Superior temporal gyrus (tissue), 1 donor: ENCODE measurements at regions not wholly inside any gene's neighbourhood (a gene's known extent, or its start where the extent isn't known, plus 50 kb on each side); places are given as distances from the start of the nearest gene placed in this dataset.

Source experiments
- DNase-seq: peaks from one replicate; pipeline ENCODE4 v3.0.0-alpha.2; 2016; ENCODE audit errors: extremely low spot score

DNA sequence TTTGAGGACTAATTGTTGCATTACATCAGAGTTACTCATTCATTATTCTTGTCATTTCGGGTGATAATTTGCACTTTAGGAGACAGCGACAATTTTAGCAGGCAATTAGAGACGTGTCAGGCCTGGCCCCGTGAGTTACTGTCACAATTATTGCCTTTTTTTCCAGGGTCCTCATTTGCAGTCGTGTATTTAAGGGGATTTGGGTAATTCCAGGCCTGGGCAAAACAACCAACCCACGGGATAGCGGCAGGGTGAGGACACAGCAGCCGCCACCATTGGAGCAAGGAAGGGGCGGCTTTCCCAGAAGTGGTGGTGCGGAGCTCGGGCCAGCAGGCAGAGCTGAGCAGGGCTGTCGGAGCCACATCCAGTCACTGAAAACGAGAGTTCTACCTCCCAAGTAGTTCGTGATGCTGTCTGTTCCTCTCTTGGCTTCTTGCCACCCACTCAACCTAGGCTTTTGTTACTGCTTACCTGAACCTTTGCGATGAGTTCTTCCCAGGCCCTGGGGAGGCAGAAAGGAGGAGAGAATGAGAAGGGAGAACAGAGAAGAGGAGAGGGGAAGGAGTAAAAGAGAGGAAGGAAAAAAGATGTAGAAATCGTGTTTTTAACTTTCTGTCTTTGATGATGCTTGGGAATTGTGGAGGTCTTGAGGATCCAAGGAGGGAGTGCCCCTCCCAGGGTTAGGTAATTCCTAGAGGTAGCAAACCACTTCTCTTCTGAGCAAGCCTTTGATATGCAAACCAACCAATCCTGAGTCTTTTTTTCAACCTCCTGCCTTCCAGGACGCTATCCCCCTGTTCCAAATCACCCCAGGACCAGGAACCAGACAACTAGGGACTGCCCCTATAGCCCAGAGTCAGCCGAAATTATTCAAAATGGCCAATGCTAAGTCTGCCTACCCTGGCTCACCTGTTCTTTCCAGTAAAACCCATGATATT lies 236.1 kb downstream of the MIAT start:
- no peak for DNase-seq

DNA sequence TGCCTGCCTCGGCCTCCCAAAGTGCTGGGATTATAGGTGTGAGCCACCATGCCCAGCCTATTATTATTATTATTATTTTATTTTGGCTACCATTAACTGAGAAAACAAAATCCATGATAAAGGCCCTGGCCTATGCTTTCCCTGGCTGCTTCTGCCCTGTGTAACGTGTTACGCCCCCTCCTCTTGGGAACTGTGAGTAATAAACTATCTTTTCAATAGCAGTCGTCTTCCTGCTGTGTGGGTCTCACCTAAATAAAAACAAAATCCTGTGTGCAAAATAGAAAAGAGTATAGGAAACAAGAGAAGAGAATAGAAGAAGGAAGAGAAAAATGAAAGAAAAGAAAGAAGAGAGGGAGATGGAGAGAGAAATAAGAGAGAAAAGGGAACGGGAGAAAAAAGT lies 237.0 kb downstream of the MIAT start:
- DNase-seq, result no peak

GRCh38 chr22:26894766-26895485 lies 237.5 kb downstream of the MIAT start:
- DNase-seq, result no peak

DNA sequence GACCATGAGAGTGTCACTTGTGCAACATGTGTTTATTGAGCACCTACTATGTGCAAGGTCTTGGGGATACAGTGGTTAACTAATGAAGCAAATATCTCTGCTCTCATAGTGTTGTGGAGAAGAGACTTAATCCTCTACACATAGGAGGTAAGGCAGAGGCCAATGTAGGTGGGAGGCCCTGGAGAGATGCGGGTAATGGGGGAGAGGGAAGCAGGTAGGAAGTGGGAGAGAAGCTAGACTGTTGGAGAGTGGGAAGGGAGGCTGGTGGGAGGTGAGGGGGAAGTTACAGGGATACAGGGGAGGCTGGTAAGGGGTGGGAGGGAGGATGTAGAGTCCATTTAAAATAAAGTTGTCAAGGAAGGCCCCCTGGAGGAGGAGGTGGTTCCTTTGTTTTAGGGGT lies 240.0 kb downstream of the MIAT start:
- DNase-seq, result no peak

DNA sequence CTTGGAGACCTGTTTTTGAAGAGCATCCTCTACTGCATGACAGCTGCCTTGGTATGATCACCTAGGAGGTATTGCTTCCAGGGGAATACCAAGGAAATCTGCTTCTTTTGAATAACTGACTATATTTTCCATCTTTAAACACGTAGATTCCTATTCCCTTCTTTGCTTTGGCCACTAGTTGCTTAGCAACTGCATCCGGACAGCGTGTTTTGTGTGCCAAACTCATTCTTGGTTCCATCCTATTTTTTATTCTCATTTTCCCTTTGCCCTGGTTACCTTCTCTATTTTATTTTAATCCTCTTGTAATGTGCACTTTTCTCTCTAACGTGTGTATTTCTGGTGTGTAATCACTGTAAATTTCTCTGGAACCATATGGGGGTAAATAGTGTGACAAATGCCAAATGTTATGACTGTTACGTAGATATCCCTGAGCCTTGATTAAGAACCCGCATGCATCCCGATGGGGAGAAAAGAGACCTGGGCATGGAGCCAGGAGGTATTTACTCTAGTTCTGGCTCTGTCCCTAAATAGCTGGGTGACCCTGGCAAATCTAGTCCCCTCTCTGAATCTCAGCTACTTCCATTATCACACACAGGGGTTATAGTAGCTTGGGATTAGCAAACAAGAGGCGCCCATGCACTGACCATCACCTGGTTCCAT lies 241.7 kb downstream of the MIAT start:
- no peak for DNase-seq

GRCh38 chr22:26900787-26901186 lies 243.4 kb downstream of the MIAT start:
- no peak for DNase-seq

GRCh38 chr22:26901198-26901816 lies 243.9 kb downstream of the MIAT start:
- no peak for DNase-seq

- no peak for DNase-seq
Observed at GRCh38 chr22:26902401-26903029, 245.1 kb downstream of the MIAT start.

DNA sequence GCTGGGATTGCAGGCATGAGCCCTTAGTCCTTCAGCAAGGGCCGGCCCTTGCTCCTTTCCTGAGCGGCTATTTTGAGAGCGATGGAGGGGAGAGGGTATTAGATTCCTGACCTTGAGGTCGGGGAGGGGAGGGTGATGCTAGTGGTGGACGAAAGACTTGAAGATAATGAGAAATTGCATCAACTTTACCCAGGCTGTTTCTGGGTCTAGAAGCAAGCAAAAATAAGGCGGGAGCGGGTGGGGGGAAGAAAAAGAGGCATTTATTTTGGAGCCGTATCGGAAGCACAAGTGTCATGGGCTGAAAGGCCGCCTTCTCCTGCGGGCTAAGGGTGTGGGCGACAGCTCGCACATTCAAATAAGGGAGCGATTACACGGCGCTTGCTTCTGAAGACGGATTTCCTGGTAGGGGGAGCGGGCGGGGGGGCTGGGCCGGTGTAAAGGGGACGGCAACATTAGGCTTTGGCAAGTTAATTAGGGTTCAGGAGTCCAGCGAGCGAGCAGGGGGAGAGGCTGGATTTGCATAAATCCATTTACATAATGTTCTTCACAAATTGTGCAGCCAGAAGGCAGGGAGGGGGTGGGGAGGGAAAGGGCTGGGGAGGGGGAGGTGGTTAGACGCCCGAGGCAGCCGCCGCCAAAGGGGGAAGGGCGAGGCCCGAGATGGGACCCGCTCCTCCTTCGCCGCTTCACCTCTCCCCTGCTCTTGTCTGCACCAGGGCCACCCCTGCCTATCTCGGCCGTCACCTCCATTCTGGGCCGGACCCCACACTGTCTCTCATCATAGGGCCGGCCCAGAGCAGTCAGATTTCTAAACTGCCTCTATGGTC lies 245.9 kb downstream of the MIAT start:
- DNase-seq, result no peak

DNA sequence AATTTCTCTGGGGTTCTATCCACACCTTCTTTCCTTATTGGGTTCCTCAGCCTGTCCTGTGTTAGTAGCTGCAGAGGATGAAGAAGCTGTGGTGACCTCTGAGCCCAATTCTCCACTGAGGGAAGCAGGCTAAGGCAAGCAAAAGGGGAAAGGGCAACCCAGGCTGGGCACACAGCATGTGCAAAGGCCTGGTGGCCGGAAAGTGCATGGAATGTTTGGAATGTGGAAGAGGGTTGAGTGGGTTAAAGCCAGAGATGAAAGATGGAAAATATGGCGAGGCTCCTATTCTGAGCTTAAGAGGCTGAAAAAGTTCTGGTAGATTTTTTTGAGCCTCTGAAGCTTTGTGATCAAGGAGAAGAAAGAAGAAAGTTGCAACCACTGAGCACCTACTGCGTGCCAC lies 247.1 kb downstream of the MIAT start:
- no peak for DNase-seq

- no peak for DNase-seq
Observed at GRCh38 chr22:26905076-26905475, 247.7 kb downstream of the MIAT start.

- DNase-seq, result no peak
Observed at GRCh38 chr22:26905640-26906039, 248.3 kb downstream of the MIAT start.

GRCh38 chr22:26906464-26906863 lies 249.1 kb downstream of the MIAT start:
- DNase-seq, result no peak

- DNase-seq, result no peak
Observed at GRCh38 chr22:26907366-26907765, 250.0 kb downstream of the MIAT start.

GRCh38 chr22:26910845-26911244 lies 253.5 kb downstream of the MIAT start:
- no peak for DNase-seq

GRCh38 chr22:26912655-26913345 lies 255.4 kb downstream of the MIAT start:
- no peak for DNase-seq

- DNase-seq, result no peak
Observed at GRCh38 chr22:26914519-26915185, 257.3 kb downstream of the MIAT start.

GRCh38 chr22:26916236-26916635 lies 258.8 kb downstream of the MIAT start:
- no peak for DNase-seq

- no peak for DNase-seq
Observed at GRCh38 chr22:26918226-26918625, 260.8 kb downstream of the MIAT start.

DNA sequence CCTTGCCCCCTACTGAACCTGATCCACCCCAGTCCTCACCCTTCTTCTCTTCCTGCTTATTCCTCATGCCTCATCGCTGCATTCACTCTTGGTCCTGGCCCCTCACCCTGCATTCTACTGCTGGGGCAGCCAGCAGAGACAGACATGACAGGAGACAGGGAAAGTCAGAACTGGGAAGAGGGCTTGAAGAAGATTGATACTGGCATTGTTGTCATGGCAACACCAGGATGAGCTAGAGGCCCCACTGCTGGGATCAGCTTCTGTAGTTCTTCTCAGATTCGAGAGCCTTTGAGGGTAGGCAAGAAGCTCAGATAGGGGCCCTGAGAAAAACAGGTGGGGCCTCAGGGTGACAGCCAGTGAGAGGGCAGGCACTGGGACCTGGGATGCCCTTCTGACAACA lies 264.3 kb downstream of the MIAT start:
- no peak for DNase-seq
